ENCODE measurements at regions not wholly inside any gene's neighbourhood (a gene's known extent, or its start where the extent isn't known, plus 50 kb on each side); places are given as distances from the start of the nearest gene placed in this dataset.
"Not testable (repeated sequence)": the region's sequence is repeated elsewhere in the genome, so short reads cannot be mapped to it uniquely, and the experiment has no call there.

- no peak for DNase-seq
Observed at GRCh38 chr13:42400188-42400833, 128.4 kb downstream of the AKAP11 start.

GRCh38 chr13:42401376-42401775 is 129.4 kb downstream of the AKAP11 start:
- no peak for DNase-seq

GRCh38 chr13:42405665-42406390 is 133.9 kb downstream of the AKAP11 start:
- DNase-seq, result no peak

GRCh38 chr13:42409075-42409474 is 137.1 kb downstream of the AKAP11 start:
- DNase-seq, result no peak

GRCh38 chr13:42409551-42409950 is 137.6 kb downstream of the AKAP11 start:
- no peak for DNase-seq

GRCh38 chr13:42412812-42413483 is 141.0 kb downstream of the AKAP11 start:
- DNase-seq, result no peak

- DNase-seq, result no peak
Observed at GRCh38 chr13:42413484-42413815, 141.5 kb downstream of the AKAP11 start.

GRCh38 chr13:42417626-42418025 is 145.7 kb downstream of the AKAP11 start:
- DNase-seq, result no peak

- no peak for DNase-seq
Observed at GRCh38 chr13:42418184-42418583, 146.2 kb downstream of the AKAP11 start.

- DNase-seq, result no peak
Observed at GRCh38 chr13:42420304-42420703, 148.4 kb downstream of the AKAP11 start.

GRCh38 chr13:42422681-42423080 is 150.7 kb downstream of the AKAP11 start:
- DNase-seq, result no peak

GRCh38 chr13:42424182-42424581 is 149.8 kb upstream of the TNFSF11 start:
- no peak for DNase-seq

- no peak for DNase-seq
Observed at GRCh38 chr13:42445354-42445753, 128.6 kb upstream of the TNFSF11 start.

- not testable (repeated sequence) for DNase-seq
Observed at GRCh38 chr13:42446597-42446996, 127.4 kb upstream of the TNFSF11 start.

GRCh38 chr13:42453091-42453645 is 120.8 kb upstream of the TNFSF11 start:
- no peak for DNase-seq

- DNase-seq, result no peak
Observed at GRCh38 chr13:42454749-42455148, 119.2 kb upstream of the TNFSF11 start.

GRCh38 chr13:42458193-42458592 is 115.8 kb upstream of the TNFSF11 start:
- no peak for DNase-seq

- DNase-seq, result no peak
Observed at GRCh38 chr13:42466123-42466522, 107.8 kb upstream of the TNFSF11 start.

GRCh38 chr13:42466609-42467008 is 107.3 kb upstream of the TNFSF11 start:
- no peak for DNase-seq

GRCh38 chr13:42474954-42475353 is 99.0 kb upstream of the TNFSF11 start:
- DNase-seq, result no peak

GRCh38 chr13:42477596-42478190 is 96.3 kb upstream of the TNFSF11 start:
- no peak for DNase-seq

GRCh38 chr13:42478531-42479156 is 95.3 kb upstream of the TNFSF11 start:
- no peak for DNase-seq

- DNase-seq, result no peak
Observed at GRCh38 chr13:42484386-42484785, 89.6 kb upstream of the TNFSF11 start.

Measured in NCI-H2081 treated with DMSO at 0.1 percent for 48 hours (cell line).